ENCODE measurements at regions not wholly inside any gene's neighbourhood (a gene's known extent, or its start where the extent isn't known, plus 50 kb on each side); places are given as distances from the start of the nearest gene placed in this dataset.
"Not testable (repeated sequence)": the region's sequence is repeated elsewhere in the genome, so short reads cannot be mapped to it uniquely, and the experiment has no call there.

- Histone ChIP-seq H3K27ac (ENCODE audit: low read depth, low read length) (no peak overlapping the region), H3K36me3 (ENCODE audit: control insufficient read depth, insufficient read depth, low read length) (no peaks in the 10 kb centered on the region), H3K9ac (ENCODE audit: low read length) (no peak overlapping the region), H3K9me3 (ENCODE audit: control insufficient read depth, insufficient read depth, low read depth, low read length) (no peaks in the 10 kb centered on the region), H3K4me1 (ENCODE audit: control insufficient read depth, insufficient read depth, low read length) (peaks cover 4% of the 10 kb centered on the region; the same call in 1 of the 2 replicates), H3K4me3 (ENCODE audit: low read depth, low read length) (no peak overlapping the region), H3K27me3 (ENCODE audit: control insufficient read depth, insufficient read depth, low read length) (no peaks in the 10 kb centered on the region)
Observed at GRCh38 chr3:101141135-101141534, 147.9 kb upstream of the ABI3BP start.

- Histone ChIP-seq H3K9ac (ENCODE audit: low read length) (no peak overlapping the region), H3K36me3 (ENCODE audit: control insufficient read depth, insufficient read depth, low read length) (no peaks in the 10 kb centered on the region), H3K4me1 (ENCODE audit: control insufficient read depth, insufficient read depth, low read length) (no peaks in the 10 kb centered on the region), H3K27ac (ENCODE audit: low read depth, low read length) (no peak overlapping the region), H3K9me3 (ENCODE audit: control insufficient read depth, insufficient read depth, low read depth, low read length) (no peaks in the 10 kb centered on the region), H3K4me3 (ENCODE audit: low read depth, low read length) (no peak overlapping the region), H3K27me3 (ENCODE audit: control insufficient read depth, insufficient read depth, low read length) (no peaks in the 10 kb centered on the region)
Observed at GRCh38 chr3:101138817-101139216, 145.6 kb upstream of the ABI3BP start.

GRCh38 chr3:101134331-101134730 is 141.1 kb upstream of the ABI3BP start:
- Histone ChIP-seq H3K9ac (ENCODE audit: low read length) (no peak overlapping the region), H3K4me1 (ENCODE audit: control insufficient read depth, insufficient read depth, low read length) (no peaks in the 10 kb centered on the region), H3K4me3 (ENCODE audit: low read depth, low read length) (no peak overlapping the region), H3K27ac (ENCODE audit: low read depth, low read length) (no peak overlapping the region), H3K36me3 (ENCODE audit: control insufficient read depth, insufficient read depth, low read length) (no peaks in the 10 kb centered on the region), H3K9me3 (ENCODE audit: control insufficient read depth, insufficient read depth, low read depth, low read length) (no peaks in the 10 kb centered on the region), H3K27me3 (ENCODE audit: control insufficient read depth, insufficient read depth, low read length) (no peaks in the 10 kb centered on the region)

GRCh38 chr3:101133652-101134051 is 140.4 kb upstream of the ABI3BP start:
- no peak overlapping the region for H3K9ac ChIP-seq (ENCODE audit: low read length)
- no peaks in the 10 kb centered on the region for H3K36me3 ChIP-seq (ENCODE audit: control insufficient read depth, insufficient read depth, low read length)
- H3K4me3 ChIP-seq (ENCODE audit: low read depth, low read length) = no peak overlapping the region
- no peaks in the 10 kb centered on the region for H3K9me3 ChIP-seq (ENCODE audit: control insufficient read depth, insufficient read depth, low read depth, low read length)
- H3K27me3 ChIP-seq (ENCODE audit: control insufficient read depth, insufficient read depth, low read length) = no peaks in the 10 kb centered on the region
- H3K4me1 ChIP-seq (ENCODE audit: control insufficient read depth, insufficient read depth, low read length) = no peaks in the 10 kb centered on the region
- H3K27ac ChIP-seq (ENCODE audit: low read depth, low read length) = no peak overlapping the region

- not testable (repeated sequence) for H3K4me3 ChIP-seq (ENCODE audit: low read depth, low read length); H3K9me3 ChIP-seq (ENCODE audit: control insufficient read depth, insufficient read depth, low read depth, low read length); H3K27ac ChIP-seq (ENCODE audit: low read depth, low read length); H3K4me1 ChIP-seq (ENCODE audit: control insufficient read depth, insufficient read depth, low read length); H3K36me3 ChIP-seq (ENCODE audit: control insufficient read depth, insufficient read depth, low read length); H3K27me3 ChIP-seq (ENCODE audit: control insufficient read depth, insufficient read depth, low read length); H3K9ac ChIP-seq (ENCODE audit: low read length)
Observed at GRCh38 chr3:101133197-101133596, 140.0 kb upstream of the ABI3BP start.

- Histone ChIP-seq H3K36me3 (ENCODE audit: control insufficient read depth, insufficient read depth, low read length) (no peaks in the 10 kb centered on the region), H3K27me3 (ENCODE audit: control insufficient read depth, insufficient read depth, low read length) (no peaks in the 10 kb centered on the region), H3K9ac (ENCODE audit: low read length) (no peak overlapping the region), H3K9me3 (ENCODE audit: control insufficient read depth, insufficient read depth, low read depth, low read length) (no peaks in the 10 kb centered on the region), H3K4me3 (ENCODE audit: low read depth, low read length) (no peak overlapping the region), H3K4me1 (ENCODE audit: control insufficient read depth, insufficient read depth, low read length) (no peaks in the 10 kb centered on the region), H3K27ac (ENCODE audit: low read depth, low read length) (no peak overlapping the region)
Observed at GRCh38 chr3:101131767-101132166, 138.5 kb upstream of the ABI3BP start.

- no peak overlapping the region for H3K9ac ChIP-seq (ENCODE audit: low read length)
- no peaks in the 10 kb centered on the region for H3K27me3 ChIP-seq (ENCODE audit: control insufficient read depth, insufficient read depth, low read length)
- H3K27ac ChIP-seq (ENCODE audit: low read depth, low read length) = no peak overlapping the region
- no peaks in the 10 kb centered on the region for H3K36me3 ChIP-seq (ENCODE audit: control insufficient read depth, insufficient read depth, low read length)
- H3K9me3 ChIP-seq (ENCODE audit: control insufficient read depth, insufficient read depth, low read depth, low read length) = no peaks in the 10 kb centered on the region
- no peaks in the 10 kb centered on the region for H3K4me1 ChIP-seq (ENCODE audit: control insufficient read depth, insufficient read depth, low read length)
- no peak overlapping the region for H3K4me3 ChIP-seq (ENCODE audit: low read depth, low read length)
Observed at GRCh38 chr3:101128786-101129185, 135.6 kb upstream of the ABI3BP start.

- Histone ChIP-seq H3K9me3 (ENCODE audit: control insufficient read depth, insufficient read depth, low read depth, low read length) (no peaks in the 10 kb centered on the region), H3K27ac (ENCODE audit: low read depth, low read length) (no peak overlapping the region), H3K9ac (ENCODE audit: low read length) (no peak overlapping the region), H3K4me1 (ENCODE audit: control insufficient read depth, insufficient read depth, low read length) (no peaks in the 10 kb centered on the region), H3K27me3 (ENCODE audit: control insufficient read depth, insufficient read depth, low read length) (no peaks in the 10 kb centered on the region), H3K4me3 (ENCODE audit: low read depth, low read length) (no peak overlapping the region), H3K36me3 (ENCODE audit: control insufficient read depth, insufficient read depth, low read length) (no peaks in the 10 kb centered on the region)
Observed at GRCh38 chr3:101128001-101128400, 134.8 kb upstream of the ABI3BP start.

GRCh38 chr3:101124125-101124524 is 130.9 kb upstream of the ABI3BP start:
- H3K4me3 ChIP-seq (ENCODE audit: low read depth, low read length) = no peak overlapping the region
- H3K36me3 ChIP-seq (ENCODE audit: control insufficient read depth, insufficient read depth, low read length) = no peaks in the 10 kb centered on the region
- H3K27me3 ChIP-seq (ENCODE audit: control insufficient read depth, insufficient read depth, low read length) = no peaks in the 10 kb centered on the region
- no peak overlapping the region for H3K9ac ChIP-seq (ENCODE audit: low read length)
- no peaks in the 10 kb centered on the region for H3K9me3 ChIP-seq (ENCODE audit: control insufficient read depth, insufficient read depth, low read depth, low read length)
- H3K27ac ChIP-seq (ENCODE audit: low read depth, low read length) = no peak overlapping the region
- H3K4me1 ChIP-seq (ENCODE audit: control insufficient read depth, insufficient read depth, low read length) = no peaks in the 10 kb centered on the region

GRCh38 chr3:101123081-101123480 is 129.9 kb upstream of the ABI3BP start:
- no peak overlapping the region for H3K4me3 ChIP-seq (ENCODE audit: low read depth, low read length)
- no peaks in the 10 kb centered on the region for H3K9me3 ChIP-seq (ENCODE audit: control insufficient read depth, insufficient read depth, low read depth, low read length)
- H3K9ac ChIP-seq (ENCODE audit: low read length) = no peak overlapping the region
- H3K36me3 ChIP-seq (ENCODE audit: control insufficient read depth, insufficient read depth, low read length) = no peaks in the 10 kb centered on the region
- H3K4me1 ChIP-seq (ENCODE audit: control insufficient read depth, insufficient read depth, low read length) = no peaks in the 10 kb centered on the region
- no peaks in the 10 kb centered on the region for H3K27me3 ChIP-seq (ENCODE audit: control insufficient read depth, insufficient read depth, low read length)
- no peak overlapping the region for H3K27ac ChIP-seq (ENCODE audit: low read depth, low read length)

- H3K27me3 ChIP-seq (ENCODE audit: control insufficient read depth, insufficient read depth, low read length) = no peaks in the 10 kb centered on the region
- H3K27ac ChIP-seq (ENCODE audit: low read depth, low read length) = no peak overlapping the region
- no peaks in the 10 kb centered on the region for H3K4me1 ChIP-seq (ENCODE audit: control insufficient read depth, insufficient read depth, low read length)
- H3K4me3 ChIP-seq (ENCODE audit: low read depth, low read length) = no peak overlapping the region
- no peak overlapping the region for H3K9ac ChIP-seq (ENCODE audit: low read length)
- no peaks in the 10 kb centered on the region for H3K36me3 ChIP-seq (ENCODE audit: control insufficient read depth, insufficient read depth, low read length)
- no peaks in the 10 kb centered on the region for H3K9me3 ChIP-seq (ENCODE audit: control insufficient read depth, insufficient read depth, low read depth, low read length)
Observed at GRCh38 chr3:101122681-101123080, 129.5 kb upstream of the ABI3BP start.

GRCh38 chr3:101120039-101120438 is 126.8 kb upstream of the ABI3BP start:
- no peak overlapping the region for H3K9ac ChIP-seq (ENCODE audit: low read length)
- H3K4me3 ChIP-seq (ENCODE audit: low read depth, low read length) = no peak overlapping the region
- H3K36me3 ChIP-seq (ENCODE audit: control insufficient read depth, insufficient read depth, low read length) = no peaks in the 10 kb centered on the region
- no peaks in the 10 kb centered on the region for H3K27me3 ChIP-seq (ENCODE audit: control insufficient read depth, insufficient read depth, low read length)
- no peak overlapping the region for H3K27ac ChIP-seq (ENCODE audit: low read depth, low read length)
- no peaks in the 10 kb centered on the region for H3K4me1 ChIP-seq (ENCODE audit: control insufficient read depth, insufficient read depth, low read length)
- H3K9me3 ChIP-seq (ENCODE audit: control insufficient read depth, insufficient read depth, low read depth, low read length) = no peaks in the 10 kb centered on the region
